WTC11 (cell line): ENCODE measurements at regions not wholly inside any gene's neighbourhood (a gene's known extent, or its start where the extent isn't known, plus 50 kb on each side); places are given as distances from the start of the nearest gene placed in this dataset.

Source experiments
- ATAC-seq: fragments of 200-7000 bp; cut with Tn5 transposase; 2 replicates; pipeline ENCODE4 v1.10.0; 2021; ENCODE audit warnings: mild to moderate bottlenecking, moderate library complexity
- CTCF ChIA-PET: fragments of 300-600 bp; sonication (Branson Sonifier 250); formaldehyde crosslinking; loops from one replicate; lab custom pipeline; 2021; ENCODE audit warnings: antibody characterized with exemption; lab: Charles Lee
- POLR2A ChIA-PET: fragments of 350-600 bp; sonication (Branson Sonifier 250); formaldehyde crosslinking; loops from one replicate; lab custom pipeline; 2021; ENCODE audit warnings: antibody characterized with exemption; lab: Charles Lee
- DNase-seq: peaks from one replicate; pipeline ENCODE4 v3.0.0; 2021; ENCODE audit warnings: low spot score
- H3K27ac Mint-ChIP-seq: 2 replicates; pipeline ENCODE4 v1.8.0; 2021; ENCODE audit warnings: mixed read lengths
- H3K27me3 Mint-ChIP-seq: 2 replicates; pipeline ENCODE4 v1.8.0; 2021; ENCODE audit warnings: low read depth, mild to moderate bottlenecking, moderate library complexity, mixed read lengths
- H3K36me3 Mint-ChIP-seq: 2 replicates; pipeline ENCODE4 v1.8.0; 2021; ENCODE audit warnings: mixed read lengths
- H3K4me1 Mint-ChIP-seq: 2 replicates; pipeline ENCODE4 v1.8.0; 2022; ENCODE audit warnings: mixed read lengths
- H3K4me3 Mint-ChIP-seq: 2 replicates; pipeline ENCODE4 v1.8.0; 2021; ENCODE audit warnings: mild to moderate bottlenecking, moderate library complexity, mixed read lengths
- H3K9me3 Mint-ChIP-seq: 2 replicates; pipeline ENCODE4 v1.8.0; 2021; ENCODE audit warnings: mixed read lengths
- ATF2 ChIP-seq: sonication (generic); formaldehyde crosslinking; IDR thresholded peaks from 2 replicates; pipeline ENCODE4 v1.8.1; 2022; ENCODE audit warnings: low read depth, missing genetic modification reagents, borderline replicate concordance
- CDX4 ChIP-seq: fragments of 250-450 bp; sonication (Bioruptor Pico); IDR thresholded peaks from 2 replicates; pipeline ENCODE4 v1.9.0; 2021; ENCODE audit warnings: moderate library complexity, mild to moderate bottlenecking, inconsistent platforms, borderline replicate concordance
- CREM ChIP-seq: sonication (generic); formaldehyde crosslinking; IDR thresholded peaks from 2 replicates; pipeline ENCODE4 v1.8.1; 2022; ENCODE audit warnings: mild to moderate bottlenecking, missing genetic modification reagents, moderate library complexity
- MXD4 ChIP-seq: fragments of 250-450 bp; sonication (Bioruptor Pico); IDR thresholded peaks from 2 replicates; pipeline ENCODE4 v1.8.0; 2021; ENCODE audit warnings: mild to moderate bottlenecking, moderate library complexity, borderline replicate concordance
- OVOL2 ChIP-seq: fragments of 250-450 bp; sonication (Bioruptor Pico); IDR thresholded peaks from 2 replicates; pipeline ENCODE4 v1.9.0; 2021; ENCODE audit warnings: mild to moderate bottlenecking, borderline replicate concordance
- SOX15 ChIP-seq: fragments of 250-450 bp; sonication (Bioruptor Pico); IDR thresholded peaks from 2 replicates; pipeline ENCODE4 v1.9.0; 2021; ENCODE audit warnings: mild to moderate bottlenecking
- TP53 ChIP-seq: sonication (generic); formaldehyde crosslinking; IDR thresholded peaks from 2 replicates; pipeline ENCODE4 v1.8.1; 2023; ENCODE audit warnings: mild to moderate bottlenecking, missing genetic modification reagents
- USF2 ChIP-seq: sonication (generic); formaldehyde crosslinking; IDR thresholded peaks from 2 replicates; pipeline ENCODE4 v1.8.1; 2023; ENCODE audit warnings: mild to moderate bottlenecking, missing genetic modification reagents, moderate library complexity
- ZNF138 ChIP-seq: sonication (generic); formaldehyde crosslinking; conservative IDR thresholded peaks from 2 replicates; pipeline ENCODE4 v1.8.1; 2022; ENCODE audit warnings: mild to moderate bottlenecking, moderate library complexity, missing genetic modification reagents
- ZNF396 ChIP-seq: fragments of 250-450 bp; sonication (Bioruptor Pico); IDR thresholded peaks from 2 replicates; pipeline ENCODE4 v1.8.0; 2021; ENCODE audit warnings: mild to moderate bottlenecking, moderate library complexity, borderline replicate concordance
- TF ChIP-seq, protein P1 (sequence below): sonication (generic); formaldehyde crosslinking; IDR thresholded peaks from 2 replicates; pipeline ENCODE4 v1.8.1; 2022; ENCODE audit warnings: mild to moderate bottlenecking, moderate library complexity, missing genetic modification reagents
- TF ChIP-seq, protein P2 (sequence below): fragments of 250-450 bp; sonication (Bioruptor Pico); IDR thresholded peaks from 2 replicates; pipeline ENCODE4 v1.9.0; 2021; ENCODE audit warnings: mild to moderate bottlenecking, borderline replicate concordance
- TF ChIP-seq, protein P3 (sequence below): fragments of 250-450 bp; sonication (Bioruptor Pico); IDR thresholded peaks from 2 replicates; pipeline ENCODE4 v1.8.0; 2021; ENCODE audit warnings: mild to moderate bottlenecking
- TF ChIP-seq, protein P4 (sequence below): sonication (generic); formaldehyde crosslinking; IDR thresholded peaks from 2 replicates; pipeline ENCODE4 v1.8.1; 2022; ENCODE audit warnings: low read depth, mild to moderate bottlenecking, moderate library complexity, missing genetic modification reagents, borderline replicate concordance
- TF ChIP-seq, protein P5 (sequence below): sonication (generic); formaldehyde crosslinking; IDR thresholded peaks from 2 replicates; pipeline ENCODE4 v1.8.0; 2023; ENCODE audit warnings: missing genetic modification reagents

GRCh38 chr4:166290426-166290825 is 417.4 kb downstream of the TLL1 start (continued):
- TF ChIP-seq TP53 (CRISPR knock-in tag), result no peak
- TF ChIP-seq, all 79 proteins: peak for 0

GRCh38 chr4:166293556-166293955 is 420.5 kb downstream of the TLL1 start:
- CTCF ChIA-PET, result no interaction called here
- ATAC-seq (no peak), DNase-seq (no peak)
- Mint-ChIP-seq H3K4me3 (no peak overlapping the region), H3K36me3 (no peaks in the 10 kb centered on the region), H3K27ac (no peak overlapping the region), H3K27me3 (no peaks in the 10 kb centered on the region), H3K9me3 (no peaks in the 10 kb centered on the region), H3K4me1 (no peaks in the 10 kb centered on the region)
- POLR2A ChIA-PET, result no interaction called here
- TF ChIP-seq MXD4, result no peak
- no peak for TF ChIP-seq USF2 (CRISPR knock-in tag)

DNA sequence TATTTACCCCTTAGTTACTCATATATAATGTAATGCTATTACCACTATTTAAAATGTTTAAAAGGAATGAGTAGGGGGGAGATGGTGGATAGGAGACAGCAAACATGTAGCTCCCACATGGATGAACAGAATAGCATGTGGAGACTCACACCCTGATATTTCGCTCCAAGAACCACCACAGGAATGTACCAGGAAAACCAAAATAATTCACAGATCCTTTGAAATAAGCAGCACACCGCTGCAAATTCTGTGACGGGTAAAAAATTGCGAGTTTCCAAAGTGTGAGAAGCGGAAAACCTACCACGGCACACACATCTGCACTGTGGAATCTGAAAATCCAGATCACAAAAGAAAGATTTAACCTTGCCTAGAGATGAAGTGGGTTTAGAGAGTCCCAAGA is 428.2 kb downstream of the TLL1 start:
- peaks cover 24% of the 10 kb centered on the region for H3K9me3 Mint-ChIP-seq
- H3K27ac Mint-ChIP-seq, result no peak overlapping the region
- ATAC-seq (no peak), DNase-seq (no peak)
- no peaks in the 10 kb centered on the region for H3K36me3 Mint-ChIP-seq
- no peak overlapping the region for H3K4me3 Mint-ChIP-seq
- ChIA-PET CTCF (interaction anchor here (0.8 kb wide), 1 partner anchor 132 kb away, joined by 3 read pairs; no protein-coding TSS in a partner anchor), POLR2A (no interaction called here)
- TF ChIP-seq SOX15 (CRISPR knock-in tag), result no peak
- H3K4me1 Mint-ChIP-seq, result no peaks in the 10 kb centered on the region
- no peaks in the 10 kb centered on the region; the same call in 1 of the 2 replicates for H3K27me3 Mint-ChIP-seq

- DNase-seq (no peak), ATAC-seq (no peak)
- no peaks in the 10 kb centered on the region for H3K36me3 Mint-ChIP-seq
- POLR2A ChIA-PET, result no interaction called here
- H3K4me3 Mint-ChIP-seq, result no peak overlapping the region
- peaks cover 3% of the 10 kb centered on the region for H3K4me1 Mint-ChIP-seq
- CTCF ChIA-PET, result no interaction called here
- H3K9me3 Mint-ChIP-seq, result peaks cover 21% of the 10 kb centered on the region
- no peaks in the 10 kb centered on the region; the same call in 1 of the 2 replicates for H3K27me3 Mint-ChIP-seq
- H3K27ac Mint-ChIP-seq, result no peak overlapping the region
- no peak for TF ChIP-seq ZNF138 (CRISPR knock-in tag)
- TF ChIP-seq, protein P1, sequence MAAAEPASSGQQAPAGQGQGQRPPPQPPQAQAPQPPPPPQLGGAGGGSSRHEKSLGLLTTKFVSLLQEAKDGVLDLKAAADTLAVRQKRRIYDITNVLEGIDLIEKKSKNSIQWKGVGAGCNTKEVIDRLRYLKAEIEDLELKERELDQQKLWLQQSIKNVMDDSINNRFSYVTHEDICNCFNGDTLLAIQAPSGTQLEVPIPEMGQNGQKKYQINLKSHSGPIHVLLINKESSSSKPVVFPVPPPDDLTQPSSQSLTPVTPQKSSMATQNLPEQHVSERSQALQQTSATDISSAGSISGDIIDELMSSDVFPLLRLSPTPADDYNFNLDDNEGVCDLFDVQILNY, result no peak
- TF ChIP-seq ZNF396 (CRISPR knock-in tag), result no peak
- TF ChIP-seq, protein P2, sequence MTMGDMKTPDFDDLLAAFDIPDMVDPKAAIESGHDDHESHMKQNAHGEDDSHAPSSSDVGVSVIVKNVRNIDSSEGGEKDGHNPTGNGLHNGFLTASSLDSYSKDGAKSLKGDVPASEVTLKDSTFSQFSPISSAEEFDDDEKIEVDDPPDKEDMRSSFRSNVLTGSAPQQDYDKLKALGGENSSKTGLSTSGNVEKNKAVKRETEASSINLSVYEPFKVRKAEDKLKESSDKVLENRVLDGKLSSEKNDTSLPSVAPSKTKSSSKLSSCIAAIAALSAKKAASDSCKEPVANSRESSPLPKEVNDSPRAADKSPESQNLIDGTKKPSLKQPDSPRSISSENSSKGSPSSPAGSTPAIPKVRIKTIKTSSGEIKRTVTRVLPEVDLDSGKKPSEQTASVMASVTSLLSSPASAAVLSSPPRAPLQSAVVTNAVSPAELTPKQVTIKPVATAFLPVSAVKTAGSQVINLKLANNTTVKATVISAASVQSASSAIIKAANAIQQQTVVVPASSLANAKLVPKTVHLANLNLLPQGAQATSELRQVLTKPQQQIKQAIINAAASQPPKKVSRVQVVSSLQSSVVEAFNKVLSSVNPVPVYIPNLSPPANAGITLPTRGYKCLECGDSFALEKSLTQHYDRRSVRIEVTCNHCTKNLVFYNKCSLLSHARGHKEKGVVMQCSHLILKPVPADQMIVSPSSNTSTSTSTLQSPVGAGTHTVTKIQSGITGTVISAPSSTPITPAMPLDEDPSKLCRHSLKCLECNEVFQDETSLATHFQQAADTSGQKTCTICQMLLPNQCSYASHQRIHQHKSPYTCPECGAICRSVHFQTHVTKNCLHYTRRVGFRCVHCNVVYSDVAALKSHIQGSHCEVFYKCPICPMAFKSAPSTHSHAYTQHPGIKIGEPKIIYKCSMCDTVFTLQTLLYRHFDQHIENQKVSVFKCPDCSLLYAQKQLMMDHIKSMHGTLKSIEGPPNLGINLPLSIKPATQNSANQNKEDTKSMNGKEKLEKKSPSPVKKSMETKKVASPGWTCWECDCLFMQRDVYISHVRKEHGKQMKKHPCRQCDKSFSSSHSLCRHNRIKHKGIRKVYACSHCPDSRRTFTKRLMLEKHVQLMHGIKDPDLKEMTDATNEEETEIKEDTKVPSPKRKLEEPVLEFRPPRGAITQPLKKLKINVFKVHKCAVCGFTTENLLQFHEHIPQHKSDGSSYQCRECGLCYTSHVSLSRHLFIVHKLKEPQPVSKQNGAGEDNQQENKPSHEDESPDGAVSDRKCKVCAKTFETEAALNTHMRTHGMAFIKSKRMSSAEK, result no peak
- no peak for TF ChIP-seq MXD4
- TF ChIP-seq, protein P3, sequence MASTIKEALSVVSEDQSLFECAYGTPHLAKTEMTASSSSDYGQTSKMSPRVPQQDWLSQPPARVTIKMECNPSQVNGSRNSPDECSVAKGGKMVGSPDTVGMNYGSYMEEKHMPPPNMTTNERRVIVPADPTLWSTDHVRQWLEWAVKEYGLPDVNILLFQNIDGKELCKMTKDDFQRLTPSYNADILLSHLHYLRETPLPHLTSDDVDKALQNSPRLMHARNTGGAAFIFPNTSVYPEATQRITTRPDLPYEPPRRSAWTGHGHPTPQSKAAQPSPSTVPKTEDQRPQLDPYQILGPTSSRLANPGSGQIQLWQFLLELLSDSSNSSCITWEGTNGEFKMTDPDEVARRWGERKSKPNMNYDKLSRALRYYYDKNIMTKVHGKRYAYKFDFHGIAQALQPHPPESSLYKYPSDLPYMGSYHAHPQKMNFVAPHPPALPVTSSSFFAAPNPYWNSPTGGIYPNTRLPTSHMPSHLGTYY, result no peak
- TF ChIP-seq, protein P4, sequence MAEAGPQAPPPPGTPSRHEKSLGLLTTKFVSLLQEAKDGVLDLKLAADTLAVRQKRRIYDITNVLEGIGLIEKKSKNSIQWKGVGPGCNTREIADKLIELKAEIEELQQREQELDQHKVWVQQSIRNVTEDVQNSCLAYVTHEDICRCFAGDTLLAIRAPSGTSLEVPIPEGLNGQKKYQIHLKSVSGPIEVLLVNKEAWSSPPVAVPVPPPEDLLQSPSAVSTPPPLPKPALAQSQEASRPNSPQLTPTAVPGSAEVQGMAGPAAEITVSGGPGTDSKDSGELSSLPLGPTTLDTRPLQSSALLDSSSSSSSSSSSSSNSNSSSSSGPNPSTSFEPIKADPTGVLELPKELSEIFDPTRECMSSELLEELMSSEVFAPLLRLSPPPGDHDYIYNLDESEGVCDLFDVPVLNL (CRISPR knock-in tag), result no peak
- TF ChIP-seq, protein P5, sequence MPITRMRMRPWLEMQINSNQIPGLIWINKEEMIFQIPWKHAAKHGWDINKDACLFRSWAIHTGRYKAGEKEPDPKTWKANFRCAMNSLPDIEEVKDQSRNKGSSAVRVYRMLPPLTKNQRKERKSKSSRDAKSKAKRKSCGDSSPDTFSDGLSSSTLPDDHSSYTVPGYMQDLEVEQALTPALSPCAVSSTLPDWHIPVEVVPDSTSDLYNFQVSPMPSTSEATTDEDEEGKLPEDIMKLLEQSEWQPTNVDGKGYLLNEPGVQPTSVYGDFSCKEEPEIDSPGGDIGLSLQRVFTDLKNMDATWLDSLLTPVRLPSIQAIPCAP (CRISPR knock-in tag), result no peak
- TF ChIP-seq CDX4 (CRISPR knock-in tag), result no peak
- TF ChIP-seq CREM (CRISPR knock-in tag), result no peak
- no peak for TF ChIP-seq USF2 (CRISPR knock-in tag)
- no peak for TF ChIP-seq OVOL2 (CRISPR knock-in tag)
- TF ChIP-seq ATF2 (CRISPR knock-in tag), result no peak
These were observed 435.6 kb downstream of the TLL1 start for GRCh38 chr4:166308647-166309046.
